Progenitor cell of endocrine pancreas (in vitro differentiated cells): ENCODE measurements at regions not wholly inside any gene's neighbourhood (a gene's known extent, or its start where the extent isn't known, plus 50 kb on each side); places are given as distances from the start of the nearest gene placed in this dataset.
"Not testable (repeated sequence)": the region's sequence is repeated elsewhere in the genome, so short reads cannot be mapped to it uniquely, and the experiment has no call there.

ENCODE experiments used
- DNase-seq: peaks from one replicate; pipeline ENCODE4 v3.0.0; 2021; ENCODE audit warnings: low spot score; ENCODE audit not compliant: unreplicated experiment
- H3K27ac Mint-ChIP-seq: 2 replicates; pipeline ENCODE4 v1.8.0; 2021; ENCODE audit warnings: mild to moderate bottlenecking, moderate library complexity, mixed read lengths
- H3K27me3 Mint-ChIP-seq: 2 replicates; pipeline ENCODE4 v1.8.0; 2021; ENCODE audit warnings: mixed read lengths
- H3K36me3 Mint-ChIP-seq: 2 replicates; pipeline ENCODE4 v1.8.0; 2022; ENCODE audit warnings: mixed read lengths; ENCODE audit not compliant: insufficient read depth
- H3K4me1 Mint-ChIP-seq: 2 replicates; pipeline ENCODE4 v1.8.0; 2021; ENCODE audit warnings: low read depth, mixed read lengths
- H3K4me3 Mint-ChIP-seq: 2 replicates; pipeline ENCODE4 v1.8.0; 2021; ENCODE audit warnings: low read depth, mild to moderate bottlenecking, moderate library complexity, mixed read lengths
- H3K9me3 Mint-ChIP-seq: 2 replicates; pipeline ENCODE4 v1.8.0; 2021; ENCODE audit warnings: low read depth, mixed read lengths
- TF ChIP-seq, protein P1 (sequence below): fragments of 200-600 bp; sonication (generic); IDR thresholded peaks from one replicate; pipeline ENCODE4 v1.5.0; 2021; ENCODE audit warnings: antibody characterized with exemption, mild to moderate bottlenecking; ENCODE audit not compliant: unreplicated experiment

DNA sequence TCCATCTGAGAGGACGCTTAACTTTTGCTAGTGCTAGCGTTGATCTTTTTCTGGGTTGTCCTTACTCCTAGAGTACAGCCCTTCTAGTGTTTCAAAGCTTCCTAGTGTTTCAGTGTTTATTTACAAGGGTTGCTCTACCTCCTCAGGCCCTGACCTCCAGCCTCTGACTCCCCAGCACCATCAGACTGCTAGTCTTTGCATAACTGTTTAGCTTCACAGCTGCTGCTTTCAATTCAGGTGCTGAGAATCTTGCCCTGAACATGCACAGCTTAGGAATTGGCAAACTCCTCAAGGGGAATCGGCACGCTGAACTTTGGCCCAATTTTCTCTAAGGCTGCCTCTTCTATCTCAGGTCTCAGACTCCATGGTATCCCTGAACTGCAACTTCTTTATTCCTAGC, 52.9 kb downstream of the OR52B4 start:
- not testable (repeated sequence) for H3K4me1 Mint-ChIP-seq, H3K9me3 Mint-ChIP-seq, H3K4me3 Mint-ChIP-seq, DNase-seq, H3K27ac Mint-ChIP-seq, H3K27me3 Mint-ChIP-seq, H3K36me3 Mint-ChIP-seq

DNA sequence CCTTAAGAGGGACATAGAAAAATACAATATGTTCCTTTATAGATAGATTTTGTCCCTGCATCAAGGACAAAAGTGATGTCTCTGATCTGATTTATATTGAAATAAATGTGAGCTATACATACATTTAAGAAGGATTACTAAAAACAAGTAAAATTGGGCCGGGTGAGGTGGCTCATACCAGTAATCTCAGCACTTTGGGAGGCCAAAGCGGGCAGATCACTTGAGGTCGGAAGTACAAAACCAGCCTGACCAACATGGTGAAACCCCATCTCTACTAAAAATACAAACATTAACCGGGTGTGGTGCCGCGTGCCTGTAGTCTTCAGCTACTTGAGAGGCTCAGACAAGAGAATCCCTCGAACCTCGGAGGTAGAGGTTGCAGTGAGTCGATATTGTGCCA, 91.0 kb downstream of the OR52B4 start:
- H3K27ac Mint-ChIP-seq, H3K9me3 Mint-ChIP-seq, H3K4me1 Mint-ChIP-seq, DNase-seq, H3K36me3 Mint-ChIP-seq, H3K27me3 Mint-ChIP-seq, H3K4me3 Mint-ChIP-seq: not testable (repeated sequence)

DNA sequence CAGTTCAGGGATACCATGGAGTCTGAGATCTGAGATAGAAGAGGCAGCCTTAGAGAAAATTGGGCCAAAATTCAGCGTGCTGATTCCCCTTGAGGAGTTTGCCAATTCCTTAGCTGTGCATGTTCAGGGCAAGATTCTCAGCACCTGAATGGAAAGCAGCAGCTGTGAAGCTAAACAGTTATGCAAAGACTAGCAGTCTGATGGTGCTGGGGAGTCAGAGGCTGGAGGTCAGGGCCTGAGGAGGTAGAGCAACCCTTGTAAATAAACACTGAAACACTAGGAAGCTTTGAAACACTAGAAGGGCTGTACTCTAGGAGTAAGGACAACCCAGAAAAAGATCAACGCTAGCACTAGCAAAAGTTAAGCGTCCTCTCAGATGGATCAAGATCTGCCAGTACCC, 117.1 kb downstream of the OR52B4 start:
- H3K27me3 Mint-ChIP-seq, H3K9me3 Mint-ChIP-seq, H3K36me3 Mint-ChIP-seq, H3K4me1 Mint-ChIP-seq, H3K4me3 Mint-ChIP-seq, DNase-seq: not testable (repeated sequence)
- H3K27ac Mint-ChIP-seq = peak overlapping the region; percentile 84

DNA sequence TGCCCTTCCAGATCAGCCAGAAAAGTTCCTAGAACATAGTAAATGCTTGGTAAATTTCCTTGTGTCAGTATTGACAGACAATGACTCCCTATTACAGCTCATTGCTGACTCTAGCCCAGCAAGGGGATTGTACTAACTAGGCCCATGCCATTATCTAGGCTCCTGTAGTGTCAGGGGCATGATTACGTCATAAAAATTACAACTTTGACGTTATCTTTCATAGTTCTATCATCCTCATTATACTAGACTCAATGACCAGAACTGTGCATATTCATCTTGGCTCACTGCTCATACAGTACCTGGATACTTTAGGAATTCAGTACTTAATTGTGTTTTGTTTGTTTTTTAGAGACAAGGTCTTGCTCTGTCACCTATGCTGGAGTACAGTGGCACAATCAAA, 118.7 kb downstream of the OR52B4 start:
- not testable (repeated sequence) for H3K36me3 Mint-ChIP-seq, H3K27ac Mint-ChIP-seq, H3K4me1 Mint-ChIP-seq, DNase-seq, H3K9me3 Mint-ChIP-seq, H3K27me3 Mint-ChIP-seq, H3K4me3 Mint-ChIP-seq

DNA sequence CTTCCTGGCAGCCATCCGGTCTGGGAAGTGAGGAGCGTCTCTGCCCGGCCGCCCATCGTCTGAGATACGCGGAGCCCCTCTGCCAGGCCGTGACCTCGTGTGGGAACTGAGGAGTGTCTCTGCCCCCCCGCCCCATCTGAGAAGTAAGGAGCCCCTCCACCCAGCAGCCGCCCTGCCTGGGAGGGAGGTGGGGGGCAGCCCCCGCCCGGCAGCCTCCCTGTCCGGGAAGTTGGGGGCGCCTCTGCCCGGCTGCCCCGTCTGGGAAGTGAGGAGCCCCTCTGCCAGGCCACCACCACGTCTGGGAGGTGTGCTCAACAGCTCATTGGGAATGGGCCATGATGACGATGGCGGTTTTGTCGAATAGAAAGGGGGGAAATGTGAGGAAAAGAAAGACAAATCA, 130.4 kb downstream of the OR52B4 start:
- H3K27ac Mint-ChIP-seq, H3K4me1 Mint-ChIP-seq, DNase-seq, H3K4me3 Mint-ChIP-seq, H3K36me3 Mint-ChIP-seq, H3K27me3 Mint-ChIP-seq, H3K9me3 Mint-ChIP-seq: not testable (repeated sequence)

DNA sequence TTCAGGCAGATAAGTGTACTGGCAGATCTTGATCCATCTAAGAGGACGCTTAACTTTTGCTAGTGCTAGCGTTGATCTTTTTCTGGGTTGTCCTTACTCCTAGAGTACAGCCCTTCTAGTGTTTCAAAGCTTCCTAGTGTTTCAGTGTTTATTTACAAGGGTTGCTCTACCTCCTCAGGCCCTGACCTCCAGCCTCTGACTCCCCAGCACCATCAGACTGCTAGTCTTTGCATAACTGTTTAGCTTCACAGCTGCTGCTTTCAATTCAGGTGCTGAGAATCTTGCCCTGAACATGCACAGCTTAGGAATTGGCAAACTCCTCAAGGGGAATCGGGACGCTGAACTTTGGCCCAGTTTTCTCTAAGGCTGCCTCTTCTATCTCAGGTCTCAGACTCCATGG, 124.3 kb downstream of the RRM1 start:
- H3K4me1 Mint-ChIP-seq, DNase-seq, H3K27ac Mint-ChIP-seq, H3K4me3 Mint-ChIP-seq, H3K36me3 Mint-ChIP-seq, H3K9me3 Mint-ChIP-seq: not testable (repeated sequence)
- peaks cover 17% of the 10 kb centered on the region for H3K27me3 Mint-ChIP-seq

DNA sequence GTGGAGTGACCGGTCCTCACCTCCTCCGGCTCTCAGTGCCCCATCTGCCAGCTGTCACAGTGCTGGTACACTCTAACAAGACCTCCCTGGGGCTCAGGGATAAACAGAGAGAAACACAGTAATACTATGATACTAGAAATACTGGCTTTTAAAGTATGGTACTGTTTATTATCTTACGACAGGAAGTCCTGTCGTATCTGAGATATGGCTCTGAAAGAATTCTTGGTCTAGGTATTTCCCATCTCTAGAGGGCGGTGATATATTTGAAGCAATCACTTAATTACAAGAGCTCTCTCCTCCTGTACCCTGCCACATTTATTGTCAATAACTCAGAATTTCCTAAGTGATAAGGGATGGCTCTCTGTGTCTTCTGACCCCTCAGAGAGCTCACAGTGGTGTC, 119.1 kb downstream of the RRM1 start:
- no peak overlapping the region for H3K4me3 Mint-ChIP-seq
- no peaks in the 10 kb centered on the region for H3K9me3 Mint-ChIP-seq
- no peak for DNase-seq
- H3K27ac Mint-ChIP-seq = no peak overlapping the region
- TF ChIP-seq, protein P1, sequence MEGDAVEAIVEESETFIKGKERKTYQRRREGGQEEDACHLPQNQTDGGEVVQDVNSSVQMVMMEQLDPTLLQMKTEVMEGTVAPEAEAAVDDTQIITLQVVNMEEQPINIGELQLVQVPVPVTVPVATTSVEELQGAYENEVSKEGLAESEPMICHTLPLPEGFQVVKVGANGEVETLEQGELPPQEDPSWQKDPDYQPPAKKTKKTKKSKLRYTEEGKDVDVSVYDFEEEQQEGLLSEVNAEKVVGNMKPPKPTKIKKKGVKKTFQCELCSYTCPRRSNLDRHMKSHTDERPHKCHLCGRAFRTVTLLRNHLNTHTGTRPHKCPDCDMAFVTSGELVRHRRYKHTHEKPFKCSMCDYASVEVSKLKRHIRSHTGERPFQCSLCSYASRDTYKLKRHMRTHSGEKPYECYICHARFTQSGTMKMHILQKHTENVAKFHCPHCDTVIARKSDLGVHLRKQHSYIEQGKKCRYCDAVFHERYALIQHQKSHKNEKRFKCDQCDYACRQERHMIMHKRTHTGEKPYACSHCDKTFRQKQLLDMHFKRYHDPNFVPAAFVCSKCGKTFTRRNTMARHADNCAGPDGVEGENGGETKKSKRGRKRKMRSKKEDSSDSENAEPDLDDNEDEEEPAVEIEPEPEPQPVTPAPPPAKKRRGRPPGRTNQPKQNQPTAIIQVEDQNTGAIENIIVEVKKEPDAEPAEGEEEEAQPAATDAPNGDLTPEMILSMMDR = no peak
- H3K4me1 Mint-ChIP-seq = no peaks in the 10 kb centered on the region
- H3K27me3 Mint-ChIP-seq = peaks cover 56% of the 10 kb centered on the region
- H3K36me3 Mint-ChIP-seq = no peaks in the 10 kb centered on the region

DNA sequence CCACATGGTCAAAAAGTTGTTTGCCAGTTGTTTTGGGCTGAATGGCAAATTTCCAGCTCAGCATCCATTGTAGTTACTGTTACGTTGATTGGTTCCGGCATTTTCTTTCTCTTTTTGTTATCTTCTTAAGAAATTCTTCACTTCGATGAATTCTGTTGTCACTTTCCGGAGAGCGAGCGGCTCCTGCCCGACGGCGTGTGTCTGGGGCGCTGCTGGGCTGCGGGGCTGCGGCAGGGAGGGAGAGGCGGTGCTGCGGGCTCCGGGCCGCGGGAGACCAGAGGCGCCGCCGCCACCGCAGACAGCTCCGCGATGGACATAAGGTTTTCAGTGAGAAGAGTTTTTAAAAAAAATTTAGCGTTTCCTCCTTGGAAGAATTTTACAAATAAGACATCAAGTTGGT, 117.4 kb downstream of the RRM1 start:
- H3K4me1 Mint-ChIP-seq = no peaks in the 10 kb centered on the region
- H3K27ac Mint-ChIP-seq = no peak overlapping the region
- no peak overlapping the region for H3K4me3 Mint-ChIP-seq
- no peak for DNase-seq
- no peaks in the 10 kb centered on the region for H3K36me3 Mint-ChIP-seq
- peaks cover 55% of the 10 kb centered on the region for H3K27me3 Mint-ChIP-seq
- H3K9me3 Mint-ChIP-seq = no peaks in the 10 kb centered on the region
- TF ChIP-seq, protein P1 = no peak
